ENCODE measurements at regions not wholly inside any gene's neighbourhood (a gene's known extent, or its start where the extent isn't known, plus 50 kb on each side); places are given as distances from the start of the nearest gene placed in this dataset.

- ChIA-PET CTCF (no interaction called here), POLR2A (ENCODE audit: unreplicated experiment) (no interaction called here)
- H3K23ac ChIP-seq (ENCODE audit: low read depth, low read length): no peak overlapping the region; the same call in 1 of the 2 replicates
- WGBS, 2 experiments (ENCODE audit: extremely low coverage in 2 of 2, insufficient read length in 1 of 2): 100% methylated on average over 1 of the region's 2 CpGs; no CpG with 5 or more reads in 1 of the 2 experiments
- H3K4me3 ChIP-seq (ENCODE audit: insufficient read depth, low read depth, low read length): no peak overlapping the region
- in situ Hi-C loops (cut with MboI; ENCODE audit: low sequenced_read_pairs) (no loop called here), intact Hi-C loops (cut with micrococcal nuclease) (no loop called here), dilution Hi-C loops (cut with HindIII; ENCODE audit: low sequenced_read_pairs, unreplicated experiment) (no loop called here)
- no peak overlapping the region for H3K27ac ChIP-seq (ENCODE audit: insufficient read depth, low read length)
- TF ChIP-seq, protein P1, sequence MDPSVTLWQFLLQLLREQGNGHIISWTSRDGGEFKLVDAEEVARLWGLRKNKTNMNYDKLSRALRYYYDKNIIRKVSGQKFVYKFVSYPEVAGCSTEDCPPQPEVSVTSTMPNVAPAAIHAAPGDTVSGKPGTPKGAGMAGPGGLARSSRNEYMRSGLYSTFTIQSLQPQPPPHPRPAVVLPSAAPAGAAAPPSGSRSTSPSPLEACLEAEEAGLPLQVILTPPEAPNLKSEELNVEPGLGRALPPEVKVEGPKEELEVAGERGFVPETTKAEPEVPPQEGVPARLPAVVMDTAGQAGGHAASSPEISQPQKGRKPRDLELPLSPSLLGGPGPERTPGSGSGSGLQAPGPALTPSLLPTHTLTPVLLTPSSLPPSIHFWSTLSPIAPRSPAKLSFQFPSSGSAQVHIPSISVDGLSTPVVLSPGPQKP (IDR thresholded peaks at IDR 0.05; ENCODE audit: borderline replicate concordance, low read depth, low read length): no peak
- TF ChIP-seq MAFK (IDR thresholded peaks at IDR 0.05; ENCODE audit: low read depth, low read length) (no peak), MXI1 (IDR thresholded peaks at IDR 0.05; ENCODE audit: borderline replicate concordance, low read depth, low read length) (no peak), CEBPB (IDR thresholded peaks at IDR 0.05; ENCODE audit: low read depth, low read length) (no peak)
- BruUV-seq (replicated peaks): no TSS peak
- H4K5ac ChIP-seq (ENCODE audit: low read depth, low read length): no peak overlapping the region
- ATAC-seq (ENCODE audit: low read depth): no peak
- H3K27me3 ChIP-seq (ENCODE audit: control insufficient read depth, insufficient read depth, low read length): no peaks in the 10 kb centered on the region
- no peaks in the 10 kb centered on the region for H3K79me1 ChIP-seq (ENCODE audit: low read depth in 1 of 2, low read length in 2 of 2)
- H2AFZ ChIP-seq (replicated peaks; ENCODE audit: low read length, poor library complexity): no peak overlapping the region
- no peak overlapping the region for H3K18ac ChIP-seq (ENCODE audit: low read depth, low read length)
- H3K4me2 ChIP-seq (ENCODE audit: low read depth, low read length): no peak overlapping the region
- no peak overlapping the region for H2BK20ac ChIP-seq (ENCODE audit: low read depth, low read length)
- H2BK5ac ChIP-seq (ENCODE audit: low read depth, low read length, poor library complexity, severe bottlenecking): no peak overlapping the region
- peak overlapping the region; percentile 23; the same call in 1 of the 2 replicates for H2AK5ac ChIP-seq (ENCODE audit: low read depth, low read length)
- no peak overlapping the region for H4K8ac ChIP-seq (ENCODE audit: low read depth in 2 of 2, low read length in 2 of 2)
- no peak for DNase-seq
- H3K9me3 ChIP-seq (ENCODE audit: control insufficient read depth, insufficient read depth, low read length): no peaks in the 10 kb centered on the region
- H4K91ac ChIP-seq (ENCODE audit: insufficient read depth, low read depth, low read length): no peak overlapping the region
- H3K4me1 ChIP-seq (ENCODE audit: control insufficient read depth, insufficient read depth, low read length): peaks cover 8% of the 10 kb centered on the region
- no peak overlapping the region; the same call in 1 of the 2 replicates for H3K14ac ChIP-seq (replicated peaks; ENCODE audit: low read depth, low read length)
- H3K4ac ChIP-seq (ENCODE audit: low read depth, low read length): no peak overlapping the region
- H4K20me1 ChIP-seq (ENCODE audit: insufficient read depth, low read length): no peaks in the 10 kb centered on the region
- no peaks in the 10 kb centered on the region; the same call in 1 of the 2 replicates for H3K9me1 ChIP-seq (ENCODE audit: insufficient read depth, low read length)
- no peaks in the 10 kb centered on the region for H3K36me3 ChIP-seq (ENCODE audit: control insufficient read depth, insufficient read depth, low read length)
- H3K56ac ChIP-seq (ENCODE audit: extremely low read depth, insufficient read depth, low read length): no peak overlapping the region
- no peak overlapping the region for H3K9ac ChIP-seq (ENCODE audit: low read depth, low read length)
- H2BK120ac ChIP-seq (ENCODE audit: low read depth, low read length): no peak overlapping the region
- H2AK9ac ChIP-seq (replicated peaks; ENCODE audit: low read depth, low read length, poor library complexity): no peak overlapping the region
- H2BK15ac ChIP-seq (ENCODE audit: low read depth, low read length): no peak overlapping the region
These were observed 297.0 kb downstream of the PCNX1 start for GRCh38 chr14:71204231-71204630.
